ENCODE measurements at regions not wholly inside any gene's neighbourhood (a gene's known extent, or its start where the extent isn't known, plus 50 kb on each side); places are given as distances from the start of the nearest gene placed in this dataset.

- Histone ChIP-seq H2AFZ (ENCODE audit: low read depth, low read length) (no peak overlapping the region), H3K4me1 (ENCODE audit: control insufficient read depth, insufficient read depth, low read depth, low read length) (no peaks in the 10 kb centered on the region), H3K27me3 (ENCODE audit: control insufficient read depth in 1 of 2, insufficient read depth in 1 of 2, low read length in 2 of 2) (no peaks in the 10 kb centered on the region), H3K9ac (ENCODE audit: low read length) (no peak overlapping the region), H3K4ac (ENCODE audit: low read depth in 1 of 2, low read length in 2 of 2) (no peak overlapping the region), H3K9me3 (ENCODE audit: control insufficient read depth, low read length) (no peaks in the 10 kb centered on the region), H2BK12ac (ENCODE audit: low read length in 2 of 2) (no peak overlapping the region), H3K14ac (ENCODE audit: low read length in 2 of 2) (no peak overlapping the region), H3K18ac (ENCODE audit: low read depth in 1 of 2, low read length in 2 of 2) (no peak overlapping the region), H3K23ac (ENCODE audit: low read length in 2 of 2) (no peak overlapping the region), H2BK15ac (ENCODE audit: low read depth, poor library complexity, severe bottlenecking) (no peak overlapping the region), H2BK5ac (ENCODE audit: low read depth, low read length, poor library complexity, severe bottlenecking) (no peak overlapping the region), H4K91ac (ENCODE audit: low read length) (no peak overlapping the region), H3K4me3 (ENCODE audit: insufficient read depth in 1 of 2, low read depth in 1 of 2, low read length in 2 of 2) (no peak overlapping the region), H3K79me1 (replicated peaks; ENCODE audit: low read length, poor library complexity, severe bottlenecking) (no peaks in the 10 kb centered on the region), H3K36me3 (ENCODE audit: control insufficient read depth in 1 of 2, insufficient read depth in 2 of 2, low read depth in 1 of 2, low read length in 2 of 2) (no peaks in the 10 kb centered on the region), H2BK120ac (ENCODE audit: low read depth, low read length) (no peak overlapping the region), H3K27ac (ENCODE audit: low read length, poor library complexity, severe bottlenecking) (no peak overlapping the region), H4K8ac (ENCODE audit: low read length) (no peak overlapping the region), H2AK5ac (ENCODE audit: low read length, severe bottlenecking) (no peak overlapping the region), H3K4me2 (ENCODE audit: low read length, poor library complexity, severe bottlenecking) (no peak overlapping the region)
- 77% methylated on average over 6 of the region's 7 CpGs for WGBS
- no peak for DNase-seq
These were observed 592.1 kb upstream of the NRSN1 start for GRCh38 chr6:23533944-23534343.

DNA sequence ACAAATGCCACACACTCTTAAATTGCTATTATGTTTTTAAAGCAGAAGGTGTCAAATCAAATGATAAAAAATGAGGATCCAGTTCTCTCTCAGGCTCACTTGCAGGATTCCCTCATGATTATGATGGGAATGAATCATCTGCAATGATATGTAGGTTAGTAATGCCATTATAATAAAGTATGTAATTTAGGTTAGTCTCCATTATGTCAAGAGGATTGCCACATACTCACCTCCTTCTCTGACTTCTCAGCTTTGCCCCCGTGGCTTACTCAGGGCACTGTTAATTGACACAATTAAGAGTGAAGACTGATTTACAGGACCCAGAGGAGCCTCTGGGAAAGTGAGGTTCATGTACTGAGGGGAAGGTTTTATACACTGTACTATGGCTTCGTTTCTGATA lies 591.7 kb upstream of the NRSN1 start:
- Histone ChIP-seq H3K9me3 (ENCODE audit: control insufficient read depth, low read length) (no peaks in the 10 kb centered on the region), H2BK120ac (ENCODE audit: low read depth, low read length) (no peak overlapping the region), H3K4me3 (ENCODE audit: insufficient read depth in 1 of 2, low read depth in 1 of 2, low read length in 2 of 2) (no peak overlapping the region), H3K36me3 (ENCODE audit: control insufficient read depth in 1 of 2, insufficient read depth in 2 of 2, low read depth in 1 of 2, low read length in 2 of 2) (no peaks in the 10 kb centered on the region), H2BK5ac (ENCODE audit: low read depth, low read length, poor library complexity, severe bottlenecking) (no peak overlapping the region), H3K18ac (ENCODE audit: low read depth in 1 of 2, low read length in 2 of 2) (no peak overlapping the region), H3K4me2 (ENCODE audit: low read length, poor library complexity, severe bottlenecking) (no peak overlapping the region), H2BK15ac (ENCODE audit: low read depth, poor library complexity, severe bottlenecking) (no peak overlapping the region), H3K9ac (ENCODE audit: low read length) (no peak overlapping the region), H3K14ac (ENCODE audit: low read length in 2 of 2) (no peak overlapping the region), H2AK5ac (ENCODE audit: low read length, severe bottlenecking) (no peak overlapping the region), H2AFZ (ENCODE audit: low read depth, low read length) (no peak overlapping the region), H2BK12ac (ENCODE audit: low read length in 2 of 2) (no peak overlapping the region), H3K27me3 (ENCODE audit: control insufficient read depth in 1 of 2, insufficient read depth in 1 of 2, low read length in 2 of 2) (no peaks in the 10 kb centered on the region), H3K23ac (ENCODE audit: low read length in 2 of 2) (no peak overlapping the region), H4K8ac (ENCODE audit: low read length) (no peak overlapping the region), H3K27ac (ENCODE audit: low read length, poor library complexity, severe bottlenecking) (no peak overlapping the region), H3K79me1 (replicated peaks; ENCODE audit: low read length, poor library complexity, severe bottlenecking) (no peaks in the 10 kb centered on the region), H4K91ac (ENCODE audit: low read length) (no peak overlapping the region), H3K4ac (ENCODE audit: low read depth in 1 of 2, low read length in 2 of 2) (no peak overlapping the region), H3K4me1 (ENCODE audit: control insufficient read depth, insufficient read depth, low read depth, low read length) (no peaks in the 10 kb centered on the region)
- no peak for DNase-seq
- WGBS: 70% methylated on average over 1 of the region's 2 CpGs

- no peak overlapping the region for H2BK5ac ChIP-seq (ENCODE audit: low read depth, low read length, poor library complexity, severe bottlenecking)
- H3K4me2 ChIP-seq (ENCODE audit: low read length, poor library complexity, severe bottlenecking): no peak overlapping the region
- H3K4me3 ChIP-seq (ENCODE audit: insufficient read depth in 1 of 2, low read depth in 1 of 2, low read length in 2 of 2): no peak overlapping the region
- H3K27ac ChIP-seq (ENCODE audit: low read length, poor library complexity, severe bottlenecking): no peak overlapping the region
- no peak overlapping the region for H2BK120ac ChIP-seq (ENCODE audit: low read depth, low read length)
- H3K79me1 ChIP-seq (replicated peaks; ENCODE audit: low read length, poor library complexity, severe bottlenecking): no peaks in the 10 kb centered on the region
- H4K91ac ChIP-seq (ENCODE audit: low read length): no peak overlapping the region
- DNase-seq: no peak
- no peaks in the 10 kb centered on the region for H3K36me3 ChIP-seq (ENCODE audit: control insufficient read depth in 1 of 2, insufficient read depth in 2 of 2, low read depth in 1 of 2, low read length in 2 of 2)
- no peak overlapping the region for H3K4ac ChIP-seq (ENCODE audit: low read depth in 1 of 2, low read length in 2 of 2)
- H2AK5ac ChIP-seq (ENCODE audit: low read length, severe bottlenecking): no peak overlapping the region
- H3K23ac ChIP-seq (ENCODE audit: low read length in 2 of 2): no peak overlapping the region
- H2BK12ac ChIP-seq (ENCODE audit: low read length in 2 of 2): no peak overlapping the region
- no peak overlapping the region for H3K14ac ChIP-seq (ENCODE audit: low read length in 2 of 2)
- no peaks in the 10 kb centered on the region for H3K9me3 ChIP-seq (ENCODE audit: control insufficient read depth, low read length)
- WGBS: 86% methylated on average over 2 of the region's 2 CpGs
- H3K18ac ChIP-seq (ENCODE audit: low read depth in 1 of 2, low read length in 2 of 2): no peak overlapping the region
- no peak overlapping the region for H2BK15ac ChIP-seq (ENCODE audit: low read depth, poor library complexity, severe bottlenecking)
- no peaks in the 10 kb centered on the region for H3K27me3 ChIP-seq (ENCODE audit: control insufficient read depth in 1 of 2, insufficient read depth in 1 of 2, low read length in 2 of 2)
- no peak overlapping the region for H3K9ac ChIP-seq (ENCODE audit: low read length)
- no peaks in the 10 kb centered on the region for H3K4me1 ChIP-seq (ENCODE audit: control insufficient read depth, insufficient read depth, low read depth, low read length)
- H4K8ac ChIP-seq (ENCODE audit: low read length): no peak overlapping the region
- H2AFZ ChIP-seq (ENCODE audit: low read depth, low read length): no peak overlapping the region
These were observed 590.9 kb upstream of the NRSN1 start for GRCh38 chr6:23535101-23535500.

DNA sequence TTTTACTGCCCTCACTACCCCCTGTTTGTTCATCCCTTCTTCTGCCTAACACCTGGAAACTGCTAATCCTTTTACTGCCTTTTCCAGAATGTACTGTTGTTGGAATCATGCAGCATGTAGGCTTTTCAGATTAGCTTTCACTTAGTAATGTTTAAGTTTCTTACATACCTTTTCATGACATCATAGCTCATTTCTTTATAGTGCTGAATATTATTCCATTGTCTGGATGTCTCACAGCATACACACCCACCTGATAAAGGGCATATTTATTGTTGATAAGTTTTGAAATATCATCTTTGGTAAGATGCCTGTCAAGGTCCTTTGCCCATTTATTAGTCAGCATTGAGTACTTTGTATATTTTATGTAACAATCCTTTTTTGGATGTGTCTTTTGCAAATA lies 588.2 kb upstream of the NRSN1 start:
- Histone ChIP-seq H3K27me3 (ENCODE audit: control insufficient read depth in 1 of 2, insufficient read depth in 1 of 2, low read length in 2 of 2) (no peaks in the 10 kb centered on the region), H2BK15ac (ENCODE audit: low read depth, poor library complexity, severe bottlenecking) (no peak overlapping the region), H2AK5ac (ENCODE audit: low read length, severe bottlenecking) (no peak overlapping the region), H2BK12ac (ENCODE audit: low read length in 2 of 2) (no peak overlapping the region), H3K4me2 (ENCODE audit: low read length, poor library complexity, severe bottlenecking) (no peak overlapping the region), H2AFZ (ENCODE audit: low read depth, low read length) (no peak overlapping the region), H3K4me1 (ENCODE audit: control insufficient read depth, insufficient read depth, low read depth, low read length) (no peaks in the 10 kb centered on the region), H2BK5ac (ENCODE audit: low read depth, low read length, poor library complexity, severe bottlenecking) (no peak overlapping the region), H3K23ac (ENCODE audit: low read length in 2 of 2) (no peak overlapping the region), H3K18ac (ENCODE audit: low read depth in 1 of 2, low read length in 2 of 2) (no peak overlapping the region), H3K36me3 (ENCODE audit: control insufficient read depth in 1 of 2, insufficient read depth in 2 of 2, low read depth in 1 of 2, low read length in 2 of 2) (no peaks in the 10 kb centered on the region), H4K8ac (ENCODE audit: low read length) (no peak overlapping the region), H3K9ac (ENCODE audit: low read length) (no peak overlapping the region), H3K14ac (ENCODE audit: low read length in 2 of 2) (no peak overlapping the region), H3K79me1 (replicated peaks; ENCODE audit: low read length, poor library complexity, severe bottlenecking) (no peaks in the 10 kb centered on the region), H2BK120ac (ENCODE audit: low read depth, low read length) (no peak overlapping the region), H3K4ac (ENCODE audit: low read depth in 1 of 2, low read length in 2 of 2) (no peak overlapping the region), H4K91ac (ENCODE audit: low read length) (no peak overlapping the region), H3K9me3 (ENCODE audit: control insufficient read depth, low read length) (no peaks in the 10 kb centered on the region), H3K27ac (ENCODE audit: low read length, poor library complexity, severe bottlenecking) (no peak overlapping the region), H3K4me3 (ENCODE audit: insufficient read depth in 1 of 2, low read depth in 1 of 2, low read length in 2 of 2) (no peak overlapping the region)
- no peak for DNase-seq
